HG02852 (cell line): ENCODE measurements at regions not wholly inside any gene's neighbourhood (a gene's known extent, or its start where the extent isn't known, plus 50 kb on each side); places are given as distances from the start of the nearest gene placed in this dataset.

Experiments
- ATAC-seq: cut with Tn5 transposase; IDR thresholded peaks from one replicate; pipeline ENCODE4 v1.9.1; 2021; ENCODE audit warnings: mild to moderate bottlenecking, moderate library complexity; ENCODE audit not compliant: unreplicated experiment

DNA sequence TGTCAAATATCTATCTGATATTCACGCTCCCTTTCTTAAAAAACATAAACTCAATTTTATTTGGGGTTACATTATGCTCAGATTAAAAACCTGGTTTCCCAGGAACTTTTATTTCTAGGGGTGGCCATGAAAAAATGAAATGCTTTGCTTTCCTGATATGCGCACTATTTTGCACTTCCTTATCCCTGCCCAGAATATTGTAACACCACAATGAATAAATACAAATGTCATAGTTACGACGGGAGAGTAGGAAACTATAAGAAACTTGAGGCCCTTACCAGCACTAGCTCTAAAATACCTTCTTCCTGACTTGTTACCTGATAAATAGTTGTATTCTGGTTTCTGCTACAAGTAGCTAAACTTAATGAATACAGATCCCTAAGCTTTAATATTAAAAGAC lies 475.6 kb upstream of the CWC22 start:
- ATAC-seq = no peak

DNA sequence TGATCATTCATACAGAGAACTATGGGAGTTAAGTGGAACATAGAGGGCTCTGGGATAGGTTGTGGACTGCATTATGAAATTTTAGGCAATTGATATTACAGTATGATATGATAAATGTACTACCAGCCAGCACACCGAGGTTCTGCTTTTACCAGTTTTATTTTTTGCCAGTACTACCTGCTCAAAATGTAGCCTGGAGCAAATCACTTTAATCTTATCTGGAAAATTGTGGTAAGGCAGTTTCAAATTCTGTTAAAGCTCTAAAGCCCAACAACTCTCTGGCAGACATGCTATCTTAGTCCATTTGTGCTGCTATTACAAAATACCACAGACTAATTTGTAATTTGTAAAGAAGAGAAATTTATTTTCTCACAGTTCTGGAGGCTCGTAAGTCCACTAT lies 474.9 kb upstream of the CWC22 start:
- no peak for ATAC-seq

DNA sequence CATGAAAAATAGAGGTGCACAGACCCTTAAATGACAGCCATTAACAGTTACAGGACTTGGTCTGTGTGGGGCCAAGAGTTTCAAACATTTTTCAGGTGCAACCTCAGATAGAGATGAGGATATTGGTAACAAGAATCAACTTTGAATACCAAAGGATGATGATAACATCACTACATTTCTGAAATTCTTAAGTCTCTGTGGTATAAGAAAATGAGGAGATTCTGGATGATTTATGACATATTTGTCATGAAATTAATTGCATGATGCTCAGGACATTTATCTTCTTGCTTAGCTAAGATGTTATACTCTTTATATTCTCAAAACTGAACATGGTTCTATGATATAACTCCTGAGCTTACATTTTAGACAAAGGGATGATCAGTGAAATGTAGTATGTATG lies 471.8 kb upstream of the CWC22 start:
- ATAC-seq = no peak

DNA sequence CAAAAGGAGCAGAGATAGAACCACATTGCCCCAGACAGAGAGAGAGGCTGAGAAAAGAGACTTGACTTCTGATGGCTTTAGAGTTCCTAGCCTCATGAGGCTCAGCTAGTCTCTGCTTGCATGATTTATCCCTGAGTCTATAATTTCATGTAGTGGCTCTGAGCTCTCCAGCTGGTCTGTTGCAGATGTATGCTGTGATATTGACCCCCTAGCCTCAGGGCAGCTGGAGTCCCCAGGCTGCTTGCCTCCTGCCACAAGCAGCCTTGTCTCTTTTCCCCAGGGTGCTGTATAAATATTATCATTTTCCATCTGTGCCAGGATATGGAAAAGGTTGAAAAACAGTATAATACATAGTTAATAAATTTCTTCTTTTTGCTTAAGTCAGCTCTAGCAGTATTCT lies 467.6 kb upstream of the CWC22 start:
- ATAC-seq = no peak

DNA sequence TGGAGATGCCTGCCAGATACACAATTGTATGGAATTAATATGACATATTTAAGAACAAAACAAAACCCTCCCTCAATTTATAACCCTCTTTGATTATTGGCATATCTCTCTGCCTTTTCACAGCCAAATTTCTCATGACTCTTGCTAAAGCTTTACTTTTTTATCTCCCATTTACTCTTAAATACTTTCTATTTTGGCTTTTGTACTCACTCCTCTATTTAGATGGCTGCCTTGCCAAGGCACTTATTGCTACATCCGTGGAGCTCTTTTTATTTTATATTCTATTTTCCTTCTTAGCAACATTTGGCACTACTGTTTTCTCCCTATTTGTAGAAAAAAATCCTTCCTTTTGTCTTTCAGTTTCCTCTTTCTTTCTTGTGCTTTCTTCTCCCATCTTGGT lies 466.4 kb upstream of the CWC22 start:
- ATAC-seq = no peak

DNA sequence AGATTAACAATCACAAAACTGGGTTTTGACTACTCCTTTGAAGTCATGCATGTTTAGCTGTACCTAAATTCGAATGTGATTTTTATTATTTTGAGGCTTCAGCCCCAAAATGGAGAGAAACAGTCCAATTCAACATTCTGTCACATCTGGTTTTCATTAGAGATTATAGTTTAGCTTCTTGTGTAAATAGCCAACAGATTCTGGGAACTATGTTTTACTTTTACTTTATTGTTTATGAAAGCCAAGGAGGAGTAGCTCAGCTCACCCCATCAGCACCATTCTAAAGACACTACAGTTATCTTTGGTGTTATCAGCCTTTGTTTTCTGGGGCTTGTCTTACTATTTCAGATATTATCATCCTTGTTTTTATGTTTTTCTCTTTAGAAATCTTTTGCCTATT lies 465.0 kb upstream of the CWC22 start:
- no peak for ATAC-seq

DNA sequence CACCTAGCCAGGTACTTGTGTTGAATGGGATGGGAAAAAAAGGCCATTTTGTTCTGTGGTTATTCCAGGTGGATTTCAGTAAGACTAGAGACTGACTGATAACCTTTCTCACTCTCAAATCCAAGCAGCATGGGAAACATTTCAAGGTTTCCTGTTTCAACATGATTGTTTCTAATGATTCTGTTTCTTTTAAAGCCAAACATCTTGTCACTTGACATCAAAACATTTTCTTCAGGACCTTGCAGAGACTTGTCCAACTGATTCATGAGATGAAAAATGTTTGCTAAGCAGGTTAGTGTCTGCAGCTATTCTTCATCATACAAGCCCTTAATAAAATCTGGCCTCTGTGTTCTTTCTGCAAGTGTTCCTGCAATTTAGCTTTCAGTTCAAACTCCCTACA lies 456.5 kb upstream of the CWC22 start:
- ATAC-seq = no peak

DNA sequence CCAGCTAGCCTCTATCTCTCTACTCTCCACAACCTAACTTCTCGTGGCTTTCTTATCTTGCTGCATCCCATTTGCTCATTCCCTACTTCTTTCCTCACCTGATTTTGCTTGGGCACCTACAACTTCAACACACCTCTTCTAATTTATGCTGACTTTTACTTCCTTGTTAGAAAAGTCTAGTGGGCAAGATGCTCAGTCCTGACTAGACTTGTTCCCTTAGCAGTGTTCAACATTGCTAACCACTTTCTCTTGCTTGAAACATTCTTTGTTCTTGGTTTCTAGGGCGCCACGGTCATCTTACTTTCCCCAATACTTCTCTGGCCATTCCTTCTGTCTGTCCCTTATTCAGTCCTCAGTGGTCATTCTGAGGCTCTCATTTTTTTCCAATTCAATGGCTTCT lies 454.7 kb upstream of the CWC22 start:
- ATAC-seq = no peak

DNA sequence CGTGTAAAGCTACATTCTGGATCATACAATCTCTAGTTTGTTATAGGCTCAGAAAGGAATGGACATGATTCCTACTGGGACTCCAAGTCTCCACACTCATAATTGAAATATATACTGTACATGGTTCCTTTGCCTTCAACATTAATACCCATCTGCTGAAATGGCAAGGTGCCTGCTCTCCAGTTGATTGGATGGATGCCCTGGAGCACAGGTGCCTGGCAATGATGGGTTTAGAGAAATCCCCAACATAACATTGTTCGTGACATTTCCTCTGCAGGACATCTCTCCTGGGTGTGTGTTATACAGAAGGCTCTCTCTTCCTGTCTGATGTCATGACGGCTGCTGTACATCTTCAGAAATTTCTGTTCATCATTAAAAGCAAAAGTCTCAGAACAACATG lies 449.7 kb upstream of the CWC22 start:
- ATAC-seq = no peak

DNA sequence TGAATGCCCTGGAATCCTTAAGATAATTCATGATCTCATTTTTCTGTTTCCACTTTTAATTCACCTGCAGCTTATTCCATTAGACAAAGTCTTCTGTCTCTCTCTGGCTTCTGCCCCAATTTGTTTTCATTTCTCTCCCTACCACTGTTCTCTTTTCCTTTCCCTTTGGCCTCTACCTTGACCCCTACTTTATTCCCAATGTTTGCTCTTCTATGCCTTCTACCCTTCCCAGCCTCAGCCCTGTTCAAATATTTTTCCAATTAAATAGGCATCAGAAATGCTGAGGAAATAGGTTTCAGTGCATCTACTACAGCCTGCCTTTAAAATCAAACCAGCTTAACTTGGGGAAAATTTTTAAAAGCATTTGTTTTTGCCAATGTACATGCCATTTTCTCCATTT lies 443.7 kb upstream of the CWC22 start:
- ATAC-seq = no peak

DNA sequence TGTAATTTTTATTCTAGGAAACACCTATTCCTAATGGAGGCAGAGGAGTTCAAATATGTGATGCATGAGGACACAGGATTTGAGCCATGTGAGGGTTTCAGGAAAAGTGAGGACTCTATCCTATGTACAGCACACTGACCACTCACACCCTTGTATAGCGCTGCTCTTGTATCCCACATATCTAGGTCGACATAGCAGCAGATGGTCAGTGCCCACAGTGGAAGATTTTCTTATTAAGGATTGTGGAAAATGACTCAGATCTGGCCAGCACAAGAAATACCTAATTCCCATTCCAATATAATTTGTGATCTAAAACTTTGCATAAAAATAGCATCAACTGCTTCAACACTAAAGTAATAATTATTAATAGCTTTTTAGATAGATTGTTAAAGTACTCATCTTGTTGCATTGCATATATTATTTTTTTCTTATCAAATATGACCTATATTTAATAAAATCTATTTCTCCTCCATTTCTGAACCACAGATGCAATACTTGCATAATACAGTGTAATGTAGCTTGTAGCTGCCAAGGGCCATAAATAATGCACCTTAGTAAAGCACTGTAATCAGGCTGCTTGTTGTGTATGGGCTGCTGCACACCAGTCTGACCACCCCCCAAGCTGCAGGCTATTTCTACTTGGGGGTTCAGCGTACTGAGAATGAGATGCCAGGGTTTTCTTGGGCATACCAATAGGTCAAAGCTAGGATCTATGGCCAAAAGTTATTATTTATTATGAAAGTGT lies 442.2 kb upstream of the CWC22 start:
- no peak for ATAC-seq

DNA sequence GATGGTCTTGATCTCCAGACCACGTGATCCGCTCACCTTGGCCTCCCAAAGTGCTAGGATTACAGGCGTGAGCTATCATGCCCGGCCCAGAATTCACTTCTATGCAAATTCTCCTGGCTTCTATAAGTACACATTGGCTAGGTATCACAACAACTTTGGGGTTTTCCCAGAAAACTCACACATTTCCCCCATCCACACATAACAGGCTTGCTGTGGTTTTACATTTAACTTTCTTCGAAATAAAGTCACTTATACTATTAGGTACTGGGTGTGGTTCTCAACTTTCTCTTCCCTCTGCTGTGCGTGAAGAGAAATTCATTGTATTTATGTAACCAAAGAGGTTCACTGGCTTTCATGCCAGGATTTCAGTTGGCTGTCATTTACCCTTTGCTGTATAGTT lies 439.4 kb upstream of the CWC22 start:
- ATAC-seq = no peak

DNA sequence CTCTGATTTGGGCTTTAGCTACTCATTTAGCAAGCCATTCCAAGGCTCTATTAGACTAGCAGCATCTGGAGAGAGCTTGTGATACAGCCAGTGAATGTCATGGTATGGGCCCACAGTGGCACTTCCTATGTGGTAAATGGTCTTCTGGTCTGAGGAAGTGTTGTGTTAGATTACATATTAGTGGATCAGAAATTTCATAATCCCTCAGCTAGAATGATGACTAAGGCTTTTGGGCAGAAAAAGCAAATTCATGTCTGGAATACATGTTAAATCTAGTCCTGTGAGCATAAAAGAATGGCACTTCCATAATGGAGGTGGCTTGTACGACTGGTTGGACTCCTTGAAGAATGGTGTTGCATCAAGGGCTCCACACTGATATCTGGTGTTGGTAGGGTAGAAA lies 436.8 kb upstream of the CWC22 start:
- no peak for ATAC-seq

DNA sequence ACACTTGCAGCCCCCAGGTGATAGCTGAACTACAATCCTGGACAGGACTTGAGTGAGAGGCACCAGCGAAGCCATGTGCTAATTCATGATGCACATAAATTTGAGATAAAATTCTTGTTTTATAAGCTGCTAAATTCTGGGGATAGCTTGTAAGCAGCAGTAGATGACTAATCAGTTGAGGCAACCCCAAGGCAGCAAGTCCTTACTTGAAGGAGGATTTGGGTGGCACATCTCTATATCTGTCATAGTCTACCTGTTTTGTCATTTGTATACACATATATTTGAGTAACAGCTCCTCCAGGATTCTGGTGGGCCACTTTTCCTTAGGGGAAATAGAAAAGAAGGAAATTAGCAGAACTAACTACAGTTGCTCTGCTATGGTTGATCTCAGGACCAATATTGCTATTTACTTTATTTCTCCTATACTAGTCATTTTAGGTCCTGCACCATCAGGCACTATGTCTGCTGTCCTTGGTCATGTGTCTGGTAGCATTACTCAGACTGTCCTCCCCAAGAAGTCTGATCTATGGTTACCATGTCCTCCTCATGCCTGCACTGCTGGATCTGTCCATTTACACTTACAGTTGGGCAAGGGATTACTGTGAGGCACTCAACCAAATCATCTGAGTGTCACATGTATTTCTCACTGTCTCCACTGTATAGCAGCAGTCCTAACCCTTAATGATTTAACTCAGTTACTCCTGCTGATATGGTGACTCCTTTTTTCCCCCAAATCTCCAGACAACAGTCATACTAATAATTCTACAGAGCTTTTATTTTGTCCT lies 436.0 kb upstream of the CWC22 start:
- no peak for ATAC-seq

DNA sequence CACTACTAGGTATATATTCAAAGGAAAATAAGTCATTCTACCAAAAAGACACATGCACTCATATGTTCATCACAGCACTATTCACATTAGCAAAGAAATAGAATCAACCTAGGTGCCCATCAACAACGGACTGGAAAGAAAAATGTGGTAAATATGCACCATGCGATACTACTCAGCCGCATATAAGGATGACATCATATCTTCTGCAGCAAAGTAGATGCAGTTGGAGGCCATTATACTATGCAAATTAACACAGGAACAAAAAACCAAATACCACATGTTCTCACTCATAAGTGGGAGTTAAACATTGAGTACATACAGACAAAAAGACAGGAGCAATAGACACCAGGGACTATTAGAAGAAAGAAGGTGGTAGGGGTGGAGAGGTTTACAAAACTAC lies 412.1 kb upstream of the CWC22 start:
- no peak for ATAC-seq

DNA sequence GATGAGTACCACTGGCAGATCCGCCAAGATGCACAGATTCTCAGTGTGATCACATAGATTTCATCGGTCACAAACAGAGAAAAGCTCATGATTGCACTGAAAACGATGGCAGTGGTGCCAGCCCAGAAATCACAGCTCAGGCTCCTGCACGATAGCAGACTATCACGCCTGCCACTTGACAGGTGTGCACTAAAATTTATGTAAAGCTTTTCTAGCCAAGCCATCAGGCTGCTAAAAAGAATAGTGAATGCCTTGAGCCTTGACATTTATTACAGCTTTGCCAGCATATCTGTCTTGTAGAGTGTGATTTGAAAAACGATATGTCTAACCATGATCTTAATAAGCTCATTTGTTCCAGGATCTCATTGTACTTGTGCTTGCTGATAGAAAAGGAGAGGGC lies 409.5 kb upstream of the CWC22 start:
- ATAC-seq = no peak

DNA sequence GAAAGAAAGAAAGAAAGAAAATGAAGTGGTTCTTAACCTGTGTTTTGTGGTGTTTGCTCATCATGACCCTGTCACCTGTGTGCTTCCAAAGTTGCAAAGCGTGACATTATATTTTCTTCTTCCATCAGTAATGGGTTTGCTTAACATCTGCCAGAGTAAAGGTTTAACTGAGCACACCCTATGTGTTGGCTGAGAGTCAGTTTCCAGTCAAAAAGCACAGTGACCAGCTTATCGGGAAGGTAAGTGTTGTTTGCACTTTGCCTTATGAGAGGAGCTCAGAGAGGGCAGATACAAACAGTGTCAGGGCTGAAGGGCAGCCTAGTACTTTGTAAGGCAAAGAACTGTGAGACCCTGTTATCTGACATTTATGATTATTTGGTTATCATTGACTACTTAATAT lies 406.2 kb upstream of the CWC22 start:
- ATAC-seq = no peak

DNA sequence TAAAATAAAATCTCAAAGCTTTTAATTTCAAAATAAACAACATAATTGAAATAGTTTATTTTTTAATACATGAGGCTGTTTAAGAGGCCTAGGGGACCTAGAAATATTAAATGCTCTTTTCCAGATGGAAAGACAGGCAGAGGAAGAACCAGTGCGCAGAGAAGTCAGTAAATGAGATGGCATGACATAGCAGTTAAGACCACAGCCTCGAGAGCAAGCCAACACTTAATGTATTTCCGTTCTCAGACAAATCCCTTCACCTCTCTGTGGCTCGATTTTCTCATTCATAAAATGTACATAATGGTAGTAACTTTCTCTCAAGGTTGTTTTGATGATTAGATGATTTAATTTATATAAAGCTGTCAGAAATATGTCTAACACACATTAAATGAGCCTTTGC lies 405.1 kb upstream of the CWC22 start:
- no peak for ATAC-seq

DNA sequence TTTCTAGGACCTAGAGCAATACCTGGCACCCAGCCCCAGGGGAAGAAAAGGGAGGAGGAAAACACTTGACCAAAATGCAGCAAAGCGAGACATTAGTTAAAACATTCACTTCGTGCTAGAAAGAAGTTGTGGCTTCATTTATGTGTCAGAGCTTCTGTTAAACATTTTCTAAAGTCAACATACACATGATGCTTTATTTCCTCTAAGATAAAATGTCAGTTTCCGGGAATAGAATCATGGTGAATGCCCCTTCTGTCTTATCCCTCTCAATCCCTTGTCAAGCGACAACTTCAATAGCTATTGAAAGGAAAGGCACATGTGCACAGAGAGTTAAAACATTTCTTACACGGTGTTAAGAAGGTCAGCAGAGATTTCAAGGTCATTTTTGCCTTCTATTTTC lies 404.6 kb upstream of the CWC22 start:
- ATAC-seq = no peak

DNA sequence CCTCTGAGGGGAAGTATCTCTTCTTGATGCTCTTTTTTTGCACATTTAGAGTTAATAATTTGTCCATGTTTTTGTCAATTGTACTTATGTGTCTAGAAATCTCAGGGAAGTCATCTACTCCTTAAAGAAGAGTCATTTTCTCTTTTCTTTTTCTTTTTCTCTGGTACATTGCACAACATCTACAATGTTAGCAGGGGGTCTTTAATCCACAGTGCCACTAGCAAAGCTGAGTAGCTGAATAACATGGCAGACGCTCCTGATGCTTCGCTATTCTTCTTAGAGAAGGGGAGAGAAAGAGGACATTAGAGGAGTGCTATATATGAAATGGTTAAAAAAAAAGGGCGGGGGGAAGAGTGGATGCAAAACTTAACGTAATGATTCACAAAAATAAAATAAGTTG lies 399.6 kb upstream of the CWC22 start:
- ATAC-seq = no peak

DNA sequence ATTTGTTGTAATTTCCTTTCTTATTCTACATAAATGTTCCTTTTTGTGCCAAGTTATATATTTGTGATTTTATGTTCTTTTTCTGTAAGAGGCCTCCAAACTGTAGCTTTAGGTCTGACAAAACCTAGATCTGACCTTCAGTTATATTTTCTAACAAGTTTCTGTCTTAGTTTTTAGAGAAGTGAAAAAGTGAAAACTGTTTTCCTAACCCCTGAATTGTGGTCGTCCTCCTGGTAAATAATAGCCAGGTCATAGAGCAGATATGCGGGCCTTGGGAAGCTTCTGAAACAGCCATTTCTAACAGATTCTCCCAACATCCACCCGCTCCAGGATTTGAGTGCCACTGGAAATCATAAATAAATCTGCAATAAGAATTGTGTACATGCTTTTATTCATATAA lies 398.4 kb upstream of the CWC22 start:
- peak; percentile 64 for ATAC-seq

DNA sequence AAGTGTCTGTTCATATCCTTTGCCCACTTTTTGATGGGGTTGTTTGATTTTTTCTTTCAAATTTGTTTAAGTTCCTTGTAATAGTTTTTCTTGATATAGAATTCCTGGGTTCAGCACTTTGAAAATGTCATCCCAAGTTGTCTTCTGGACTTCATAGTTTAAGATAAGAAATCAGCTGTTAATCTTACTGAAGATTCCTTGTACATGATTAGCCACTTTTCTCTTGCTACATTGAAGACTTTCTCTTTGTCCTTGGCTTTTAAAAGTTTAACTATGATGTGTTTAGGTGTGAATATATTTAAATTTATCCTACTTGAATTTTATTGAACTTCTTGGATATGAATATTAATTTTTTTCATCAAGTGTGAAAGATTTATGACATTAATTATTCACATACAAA lies 387.2 kb upstream of the CWC22 start:
- no peak for ATAC-seq
